Kidney epithelial cell (primary cell): ENCODE measurements at regions not wholly inside any gene's neighbourhood (a gene's known extent, or its start where the extent isn't known, plus 50 kb on each side); places are given as distances from the start of the nearest gene placed in this dataset.

Source experiments
- DNase-seq: peaks from one replicate; pipeline ENCODE4 v3.0.0-alpha.2; 2010; ENCODE audit warnings: low read depth
- H3K27me3 ChIP-seq: 2 replicates; pipeline ENCODE4 v1.6.0; 2011; ENCODE audit warnings: low read length; ENCODE audit not compliant: control insufficient read depth, insufficient read depth
- H3K36me3 ChIP-seq: 2 replicates; pipeline ENCODE4 v1.5.1; 2011; ENCODE audit warnings: low read length; ENCODE audit not compliant: control insufficient read depth, insufficient read depth
- H3K4me3 ChIP-seq: 2 replicates; pipeline ENCODE4 v1.5.1; 2011; ENCODE audit warnings: low read depth, mild to moderate bottlenecking, control low read depth, low read length
- CTCF ChIP-seq: IDR thresholded peaks from 2 replicates; pipeline ENCODE4 v1.5.1; 2011; ENCODE audit warnings: mild to moderate bottlenecking, moderate library complexity, low read length, control low read depth, inconsistent platforms; ENCODE audit not compliant: insufficient read depth, poor library complexity, severe bottlenecking

GRCh38 chr4:38290366-38290765, 330.2 kb downstream of the PTTG2 start:
- Histone ChIP-seq H3K4me3 (no peak overlapping the region), H3K36me3 (no peaks in the 10 kb centered on the region), H3K27me3 (no peaks in the 10 kb centered on the region)
- DNase-seq, result no peak
- TF ChIP-seq CTCF, result no peak

- no peak for DNase-seq
- Histone ChIP-seq H3K27me3 (no peaks in the 10 kb centered on the region), H3K36me3 (no peaks in the 10 kb centered on the region), H3K4me3 (no peak overlapping the region)
- TF ChIP-seq CTCF, result no peak
Measured at GRCh38 chr4:38290914-38291313, 330.7 kb downstream of the PTTG2 start.

- no peak for TF ChIP-seq CTCF
- H3K27me3 ChIP-seq, result no peaks in the 10 kb centered on the region
- no peak overlapping the region for H3K4me3 ChIP-seq
- DNase-seq, result no peak
- no peaks in the 10 kb centered on the region for H3K36me3 ChIP-seq
Measured at GRCh38 chr4:38292529-38292928, 332.3 kb downstream of the PTTG2 start.

GRCh38 chr4:38294238-38294637, 334.0 kb downstream of the PTTG2 start:
- Histone ChIP-seq H3K4me3 (no peak overlapping the region), H3K27me3 (no peaks in the 10 kb centered on the region), H3K36me3 (no peaks in the 10 kb centered on the region)
- TF ChIP-seq CTCF, result no peak
- DNase-seq, result no peak

GRCh38 chr4:38297061-38297460, 336.9 kb downstream of the PTTG2 start:
- DNase-seq, result no peak
- TF ChIP-seq CTCF, result no peak
- Histone ChIP-seq H3K4me3 (no peak overlapping the region), H3K36me3 (no peaks in the 10 kb centered on the region), H3K27me3 (no peaks in the 10 kb centered on the region)

- Histone ChIP-seq H3K36me3 (no peaks in the 10 kb centered on the region), H3K4me3 (no peak overlapping the region), H3K27me3 (no peaks in the 10 kb centered on the region)
- no peak for TF ChIP-seq CTCF
- no peak for DNase-seq
Measured at GRCh38 chr4:38298868-38299713, 338.9 kb downstream of the PTTG2 start.
